ENCODE measurements at regions not wholly inside any gene's neighbourhood (a gene's known extent, or its start where the extent isn't known, plus 50 kb on each side); places are given as distances from the start of the nearest gene placed in this dataset.

DNA sequence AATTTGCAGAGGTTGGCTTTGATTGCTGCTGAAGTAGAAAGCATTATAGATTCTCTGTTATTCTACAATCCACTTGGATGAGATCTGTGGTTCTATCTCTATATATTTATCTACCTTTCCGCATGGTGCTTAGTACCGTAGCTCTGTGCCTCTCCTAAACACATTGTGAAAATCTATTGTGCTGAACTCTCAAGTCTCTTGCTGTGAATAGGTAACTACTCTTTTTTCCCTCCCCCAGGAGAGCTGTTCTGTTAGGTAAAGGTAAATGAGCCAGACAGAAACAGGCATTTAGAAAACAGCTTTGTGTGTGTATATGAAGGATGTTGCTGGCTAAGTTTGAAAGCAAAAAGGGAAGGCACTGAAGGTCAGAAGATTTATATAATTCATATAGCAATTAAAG, 112.6 kb downstream of the BRMS1L start:
- TF ChIP-seq POLR2A (IDR thresholded peaks at IDR 0.05; ENCODE audit: low read depth) (no peak), CTCF (IDR thresholded peaks at IDR 0.05) (no peak), EP300 (IDR thresholded peaks at IDR 0.05) (no peak)
